Psoas muscle (tissue), 7 donors: ENCODE measurements at regions not wholly inside any gene's neighbourhood (a gene's known extent, or its start where the extent isn't known, plus 50 kb on each side); places are given as distances from the start of the nearest gene placed in this dataset.

Source experiments
- ATAC-seq, 4 donors: fragments of 200-7000 bp; cut with Tn5 transposase; one replicate each; pipeline ENCODE4 v1.9.1; 2020; ENCODE audit warnings: moderate library complexity in 3 of 4, mild to moderate bottlenecking in 2 of 4
- DNase-seq, 2 donors: peaks; one replicate each; pipeline ENCODE4 v3.0.0-alpha.2; 2020
- H3K27ac ChIP-seq: fragments of 200-600 bp; one replicate; pipeline ENCODE4 v1.8.0; 2022
- H3K27me3 ChIP-seq, 3 donors: fragments of 200-600 bp in 1 of 3; one replicate each; pipeline versions ENCODE4 v1.6.1 to v1.8.0; 2013 to 2022; ENCODE audit warnings: low read length in 2 of 3, mild to moderate bottlenecking in 2 of 3, moderate library complexity in 1 of 3; ENCODE audit not compliant: insufficient read depth in 3 of 3
- H3K36me3 ChIP-seq, 2 donors: fragments of 200-600 bp in 1 of 2; one replicate each; pipeline versions ENCODE4 v1.6.1 to v1.8.0; 2013 to 2022; ENCODE audit warnings: low read depth in 1 of 2, mild to moderate bottlenecking in 1 of 2, moderate library complexity in 1 of 2; ENCODE audit not compliant: insufficient read depth in 1 of 2
- H3K4me1 ChIP-seq: fragments of 200-600 bp; one replicate; pipeline ENCODE4 v1.8.0; 2022
- H3K4me3 ChIP-seq: fragments of 200-600 bp; one replicate; pipeline ENCODE4 v1.8.0; 2022; ENCODE audit warnings: mild to moderate bottlenecking
- H3K9me3 ChIP-seq: fragments of 200-600 bp; one replicate; pipeline ENCODE4 v1.8.0; 2022
- CTCF ChIP-seq: fragments of 200-600 bp; IDR thresholded peaks from one replicate; pipeline ENCODE4 v1.8.0; 2022; ENCODE audit warnings: antibody characterized with exemption
- WGBS, 3 donors: extraction: QIAGEN DNeasy Blood & Tissue Kit; methylation state at CpG; one replicate each; pipeline versions ENCODE4 v1.1.6 to v1.1.7; 2013; 5-methylcytosine and 5-hydroxymethylcytosine counted together
- intact Hi-C, 2 donors: fragments of 100-400 bp; cut with DNase I; formaldehyde crosslinking; loops; one replicate each; pipeline versions ENCODE4 v1.11.0 to v1.14.2; 2022
- donor health status: healthy with polysubstance abuse.
- donor health status: DM: no; HTN: no; CAD: no; lungs with moderate emphysema.
- donor health status: Bipolar disorder and iron deficiency.
- donor health status: healthy.
- donor health status: DM: yes; HTN: yes; CAD: no.
- donor health status: DM: no; HTN: no; CAD: no.
- donor health status: DM: yes; HTN: yes; CAD: no.

- no peak for ATAC-seq
- H3K27me3 ChIP-seq: no peaks in the 10 kb centered on the region
Observed at GRCh38 chr2:190766595-190766994, 114.0 kb upstream of the GLS start.

GRCh38 chr2:190767821-190768220 is 112.8 kb upstream of the GLS start:
- Histone ChIP-seq H3K27ac (no peak overlapping the region), H3K4me1 (no peaks in the 10 kb centered on the region), H3K27me3 (no peaks in the 10 kb centered on the region), H3K4me3 (no peak overlapping the region), H3K36me3 (no peaks in the 10 kb centered on the region), H3K9me3 (no peaks in the 10 kb centered on the region)
- DNase-seq (no peak), ATAC-seq (no peak)
- intact Hi-C loops: no loop called here
- 53 to 64% (median 54%) methylated on average over 3 of the region's 3 CpGs for WGBS, 3 donors
- TF ChIP-seq CTCF: no peak

More at GRCh38 chr2:190766595-190766994, 114.0 kb upstream of the GLS start:
- intact Hi-C loops: no loop called here
- H3K9me3 ChIP-seq: no peaks in the 10 kb centered on the region
- no peak for DNase-seq
- no peaks in the 10 kb centered on the region for H3K4me1 ChIP-seq
- 35 to 49% (median 40%) methylated on average over 2 of the region's 2 CpGs for WGBS, 3 donors
- no peaks in the 10 kb centered on the region for H3K36me3 ChIP-seq
- no peak overlapping the region for H3K4me3 ChIP-seq
- no peak for TF ChIP-seq CTCF
- H3K27ac ChIP-seq: no peak overlapping the region

- intact Hi-C loops: no loop called here
- Histone ChIP-seq H3K27ac (no peak overlapping the region), H3K4me1 (no peaks in the 10 kb centered on the region), H3K27me3 (no peaks in the 10 kb centered on the region), H3K36me3 (no peaks in the 10 kb centered on the region), H3K9me3 (no peaks in the 10 kb centered on the region), H3K4me3 (no peak overlapping the region)
- ATAC-seq (no peak), DNase-seq (no peak)
- TF ChIP-seq CTCF: no peak
Observed at GRCh38 chr2:190769258-190769657, 111.4 kb upstream of the GLS start.

GRCh38 chr2:190771726-190772125 is 108.9 kb upstream of the GLS start:
- Histone ChIP-seq H3K36me3 (no peaks in the 10 kb centered on the region), H3K4me3 (no peak overlapping the region), H3K27me3 (no peaks in the 10 kb centered on the region), H3K4me1 (no peaks in the 10 kb centered on the region), H3K9me3 (no peaks in the 10 kb centered on the region), H3K27ac (no peak overlapping the region)
- no peak for TF ChIP-seq CTCF
- DNase-seq (no peak), ATAC-seq (no peak)
- intact Hi-C loops: no loop called here

GRCh38 chr2:190780594-190780993 is 100.0 kb upstream of the GLS start:
- DNase-seq: no peak
- no peak overlapping the region for H3K4me3 ChIP-seq
- intact Hi-C loops: loop anchor here in 1 of 2 donors (10.0 kb wide), 1 partner anchor 244 kb away; no protein-coding TSS in a partner anchor
- H3K36me3 ChIP-seq: no peaks in the 10 kb centered on the region
- H3K9me3 ChIP-seq: no peaks in the 10 kb centered on the region
- WGBS, 3 donors: 86 to 96% (median 90%) methylated on average over 1 of the region's 1 CpG
- TF ChIP-seq CTCF: no peak
- H3K4me1 ChIP-seq: no peaks in the 10 kb centered on the region
- no peak overlapping the region for H3K27ac ChIP-seq
- ATAC-seq: no peak
- peaks cover 0 to 2% (median 0%) of the 10 kb centered on the region in 3 donors for H3K27me3 ChIP-seq
